HG03039 (cell line): ENCODE measurements at regions not wholly inside any gene's neighbourhood (a gene's known extent, or its start where the extent isn't known, plus 50 kb on each side); places are given as distances from the start of the nearest gene placed in this dataset.

Experiments
- ATAC-seq: cut with Tn5 transposase; IDR thresholded peaks from one replicate; pipeline ENCODE4 v1.9.1; 2021; ENCODE audit warnings: mild to moderate bottlenecking, moderate library complexity; ENCODE audit not compliant: unreplicated experiment

GRCh38 chr11:116274521-116274920 lies 498.3 kb downstream of the BUD13 start:
- ATAC-seq = no peak

GRCh38 chr11:116272181-116272789 lies 500.5 kb downstream of the BUD13 start:
- no peak for ATAC-seq

GRCh38 chr11:116271479-116271878 lies 501.3 kb downstream of the BUD13 start:
- ATAC-seq = no peak

DNA sequence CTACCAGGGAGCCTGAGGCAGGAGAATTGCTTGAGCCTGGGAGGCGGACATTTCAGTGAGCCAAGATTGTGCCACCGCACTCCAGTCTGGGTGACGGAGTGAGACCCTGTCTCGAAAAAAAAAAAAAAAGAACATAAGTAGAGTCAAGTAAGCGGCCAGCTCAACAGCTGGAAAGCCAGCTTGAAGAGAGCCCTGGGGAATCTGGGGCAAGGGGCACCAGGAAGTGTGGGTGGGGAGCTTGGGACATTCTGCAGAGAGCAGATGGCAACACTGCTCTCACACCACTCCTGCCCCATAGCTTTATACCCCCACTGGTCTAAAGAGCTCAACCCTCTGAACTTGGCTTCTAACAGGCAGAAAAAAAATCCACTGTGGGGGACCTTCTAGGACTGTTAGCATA lies 505.6 kb downstream of the BUD13 start:
- ATAC-seq = no peak

DNA sequence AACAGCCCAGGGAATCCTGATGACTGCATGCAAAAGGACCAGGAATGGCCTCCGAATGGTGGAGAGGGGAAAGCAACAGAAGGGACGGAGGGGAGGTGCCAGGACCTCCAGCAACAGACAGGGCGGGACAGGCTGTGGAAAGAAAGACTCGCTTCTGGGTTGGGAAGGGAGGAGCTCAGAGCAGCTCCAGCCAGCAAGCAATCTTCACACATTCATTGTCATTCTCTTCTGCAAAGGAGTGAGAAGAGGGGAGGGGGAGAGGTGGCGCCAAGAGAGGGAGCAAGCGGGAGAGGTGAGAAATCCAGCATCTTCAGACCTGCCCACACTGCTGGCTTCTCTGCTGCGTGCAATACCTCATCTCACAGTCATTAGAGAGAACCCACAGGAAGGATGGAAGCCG lies 509.0 kb downstream of the BUD13 start:
- no peak for ATAC-seq

DNA sequence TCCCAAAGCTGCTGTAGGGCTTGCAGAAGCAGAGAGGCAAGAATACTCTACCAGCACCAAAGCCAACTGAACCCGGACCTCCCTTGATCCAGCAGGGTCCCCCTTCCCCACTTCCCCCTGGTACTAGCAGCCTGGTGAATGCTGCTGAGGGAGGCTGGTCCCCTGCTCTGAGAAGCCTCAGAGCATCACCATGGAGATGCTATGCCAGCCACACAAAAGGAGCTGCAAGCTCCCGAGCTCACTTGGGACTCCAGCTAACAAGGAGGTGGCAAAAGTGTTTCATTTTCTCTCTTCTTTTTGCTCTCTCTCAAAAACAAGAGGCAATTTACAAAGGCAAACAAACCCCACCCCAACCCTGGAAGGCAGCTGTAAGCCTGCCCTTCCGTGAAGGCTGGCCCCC lies 509.8 kb downstream of the BUD13 start:
- ATAC-seq = no peak

DNA sequence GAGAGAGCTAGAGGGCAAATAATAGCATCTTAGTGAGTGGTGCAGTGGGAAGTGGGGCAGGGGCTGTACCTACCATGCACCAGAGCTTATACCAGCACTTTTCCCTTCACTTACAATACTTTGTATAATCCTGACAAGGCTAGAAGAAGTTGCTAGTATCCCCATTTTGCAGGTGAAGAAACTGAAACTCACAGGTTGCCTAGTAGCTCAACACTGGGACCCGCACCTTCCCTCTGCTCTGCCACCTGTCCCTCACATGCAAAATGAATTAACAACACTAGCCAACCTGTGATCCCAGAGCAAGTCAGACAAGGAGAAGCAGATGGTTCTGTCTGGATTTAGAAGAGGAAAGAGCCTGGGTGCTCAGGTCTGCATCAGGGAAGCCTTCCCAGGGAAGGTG lies 510.4 kb downstream of the BUD13 start:
- ATAC-seq = no peak

DNA sequence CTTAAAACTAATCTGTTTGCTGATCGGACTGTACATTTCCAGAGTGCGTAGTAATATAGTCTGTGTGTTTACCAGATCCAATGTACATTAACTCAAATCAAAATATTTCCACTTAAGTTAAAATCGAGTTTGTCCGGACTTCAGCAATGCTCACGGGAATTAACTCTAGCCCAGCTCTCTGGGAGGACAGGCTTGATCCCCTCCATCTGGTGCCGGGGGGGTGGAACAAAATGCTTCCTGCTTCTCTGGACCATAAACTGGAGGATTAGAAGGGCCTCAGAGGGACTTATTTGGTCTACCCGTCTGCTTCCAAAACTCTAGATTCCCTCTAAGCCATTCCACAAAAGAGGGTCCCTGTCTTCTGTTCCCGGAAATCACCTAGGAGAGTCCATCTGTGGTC lies 511.2 kb downstream of the BUD13 start:
- ATAC-seq = no peak

DNA sequence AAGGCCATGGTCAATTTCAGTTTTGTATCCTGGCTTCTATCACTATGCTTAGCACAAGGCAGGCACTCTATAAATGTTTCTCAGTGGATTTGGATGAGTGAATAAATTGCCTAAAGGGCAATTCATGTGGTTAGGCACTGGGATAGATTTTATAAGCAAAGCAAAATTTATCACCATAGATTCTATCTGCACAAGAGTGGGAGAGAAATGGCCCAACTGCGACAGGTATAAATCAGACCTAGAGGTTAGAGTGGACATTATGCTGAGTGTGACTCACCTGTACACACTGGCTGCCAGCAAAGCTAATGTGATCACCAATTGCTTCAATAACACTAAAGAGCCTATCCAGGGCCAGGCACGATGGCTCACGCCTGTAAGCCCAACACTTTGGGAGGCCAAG lies 514.0 kb downstream of the BUD13 start:
- no peak for ATAC-seq

GRCh38 chr11:116257883-116258282 lies 514.9 kb downstream of the BUD13 start:
- ATAC-seq = no peak

- no peak for ATAC-seq
Observed at GRCh38 chr11:116257092-116257491, 515.7 kb downstream of the BUD13 start.

DNA sequence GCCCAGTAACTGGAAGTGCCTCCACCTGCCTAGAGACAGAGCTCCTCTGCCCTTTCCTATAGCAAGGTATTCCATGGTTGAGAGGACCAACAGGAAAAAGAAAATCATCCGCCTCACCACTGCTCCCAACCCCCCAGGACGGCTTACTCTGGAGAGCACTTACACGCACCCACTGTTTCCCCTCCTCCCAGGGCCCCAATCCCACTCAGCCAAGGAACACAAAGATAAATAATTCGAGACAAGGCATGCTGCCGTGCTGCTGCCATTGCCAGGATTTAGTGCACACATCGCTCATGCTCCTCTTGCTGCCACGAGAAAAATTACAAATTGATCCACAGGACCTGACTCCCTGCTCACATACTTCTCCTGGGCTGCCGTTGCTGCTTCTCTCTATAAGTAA lies 516.6 kb downstream of the BUD13 start:
- ATAC-seq = no peak

GRCh38 chr11:116255321-116255953 lies 517.4 kb downstream of the BUD13 start:
- no peak for ATAC-seq

DNA sequence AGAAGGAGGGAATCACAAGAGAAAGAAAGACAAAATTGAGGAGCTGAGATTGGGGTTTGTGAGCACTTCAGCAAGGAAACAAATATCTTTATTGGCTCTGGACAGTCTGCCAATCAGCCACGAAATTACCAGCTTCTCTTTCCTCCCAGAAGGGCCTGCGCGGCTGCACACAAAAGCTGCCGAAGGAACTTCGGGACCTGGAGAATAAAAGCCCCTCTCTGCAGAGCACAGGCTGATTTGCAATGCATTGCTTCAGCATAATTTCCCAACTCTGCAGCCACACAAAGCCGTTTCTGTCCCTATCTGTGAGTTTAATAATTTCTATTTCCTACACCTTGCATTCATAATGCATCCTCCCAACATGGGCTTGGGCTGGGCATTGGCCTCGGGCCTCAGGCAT lies 522.6 kb downstream of the BUD13 start:
- no peak for ATAC-seq

DNA sequence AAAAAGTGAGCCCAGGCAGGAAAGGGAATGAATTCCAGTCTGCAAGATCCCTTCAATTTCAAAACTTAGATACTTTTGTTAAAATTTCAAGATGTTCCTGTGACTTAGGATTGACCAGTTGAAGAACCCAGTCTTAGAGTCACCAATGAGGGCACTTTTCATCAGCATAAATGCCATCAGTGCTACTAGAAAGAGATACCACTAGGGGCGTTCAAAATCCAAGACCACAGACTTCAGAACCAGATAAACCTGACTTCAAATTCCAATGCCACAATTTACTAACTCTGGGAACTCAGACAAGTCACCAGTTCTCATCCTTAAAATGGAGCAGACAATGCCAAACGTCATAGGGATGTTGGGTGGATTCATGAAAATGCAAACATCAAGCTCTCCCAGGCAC lies 523.2 kb downstream of the BUD13 start:
- ATAC-seq = no peak

- ATAC-seq = no peak
Observed at GRCh38 chr11:116244889-116245288, 527.9 kb downstream of the BUD13 start.

GRCh38 chr11:116244439-116244838 lies 528.3 kb downstream of the BUD13 start:
- ATAC-seq = no peak

DNA sequence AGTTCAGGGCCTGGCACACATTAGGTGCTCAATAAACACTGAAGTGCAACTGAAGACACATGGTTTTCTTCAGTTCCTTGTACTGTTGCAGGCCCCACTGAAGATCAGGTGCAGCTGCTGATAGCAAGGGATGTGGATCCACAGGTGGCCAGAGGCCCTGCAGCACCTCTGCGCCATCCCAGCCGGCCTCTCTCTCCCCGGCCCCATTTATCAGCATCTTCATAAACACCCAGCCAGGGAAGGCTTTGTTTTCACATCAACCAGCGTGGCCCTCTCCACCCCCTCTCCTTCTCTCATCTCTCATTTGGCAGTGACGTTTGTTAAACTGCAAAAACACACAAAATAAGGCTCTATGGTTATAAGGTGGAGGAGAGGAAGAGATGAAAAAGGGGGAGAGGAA lies 528.8 kb downstream of the BUD13 start:
- ATAC-seq = no peak

DNA sequence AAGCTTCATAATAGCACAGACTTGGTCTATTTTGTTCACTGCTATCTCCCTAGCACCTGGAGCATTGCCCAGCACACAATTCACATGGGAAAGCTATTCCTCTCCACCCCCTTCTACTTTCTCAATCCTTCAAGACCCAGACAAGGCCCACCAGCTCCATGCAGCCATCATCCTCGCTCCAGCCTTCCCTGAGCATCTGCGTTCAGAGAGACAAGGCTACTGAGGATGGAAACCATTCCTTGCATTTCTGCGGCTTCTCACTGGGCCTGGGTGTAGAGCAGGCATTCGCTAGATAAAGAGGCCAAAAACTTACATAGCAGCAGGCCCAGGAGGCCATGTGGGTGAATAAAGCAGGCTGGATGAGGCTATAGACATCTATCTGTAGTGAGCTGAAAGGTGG lies 530.8 kb downstream of the BUD13 start:
- ATAC-seq = no peak

- ATAC-seq = no peak
Observed at GRCh38 chr11:116240710-116241109, 532.1 kb downstream of the BUD13 start.

DNA sequence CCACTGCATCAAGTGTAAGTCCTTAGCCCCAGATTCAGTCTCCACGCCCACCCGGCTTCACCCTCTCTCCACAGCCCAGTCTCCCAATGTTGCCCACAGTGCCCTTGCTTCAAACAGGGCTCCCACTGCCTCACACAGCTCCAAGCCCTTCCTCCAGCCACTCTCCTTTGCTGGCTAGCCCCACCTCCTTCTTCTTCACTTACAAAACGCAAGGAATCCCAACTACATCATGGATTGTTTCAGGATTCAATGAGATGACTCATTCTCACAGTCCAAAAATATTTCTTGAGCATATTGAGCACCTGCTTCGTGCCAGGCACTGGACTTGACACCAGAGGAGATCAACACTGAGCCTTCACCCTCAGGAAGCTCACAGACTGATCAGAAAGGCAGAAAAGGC lies 533.5 kb downstream of the BUD13 start:
- no peak for ATAC-seq

DNA sequence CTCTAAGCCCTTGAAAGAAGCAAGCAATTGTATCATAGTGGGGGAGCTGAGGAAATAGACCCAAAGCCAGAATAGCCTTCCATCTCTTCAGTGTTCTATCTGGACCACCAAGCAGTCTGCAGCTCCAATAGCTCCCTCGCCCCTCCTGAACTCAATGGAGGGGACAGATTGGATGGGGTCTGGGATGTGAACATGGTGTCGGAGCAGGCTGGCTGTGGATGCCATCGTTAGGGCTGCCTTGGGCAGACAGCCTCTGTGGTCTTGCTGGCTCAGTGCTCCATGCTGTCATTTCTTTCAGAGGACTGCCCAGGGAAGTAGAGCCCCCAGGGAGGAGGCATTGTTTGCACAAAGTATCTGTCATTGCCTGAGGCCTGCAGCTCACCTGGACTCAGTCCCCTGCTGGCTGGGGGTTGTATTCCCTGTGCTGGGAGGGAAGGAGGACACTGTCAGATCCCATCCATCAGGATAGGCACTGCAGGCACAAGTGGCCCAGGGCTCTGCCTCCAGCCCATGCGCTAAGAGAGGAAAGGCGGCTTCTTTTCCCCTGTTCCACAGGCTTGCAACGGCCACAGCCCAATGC lies 537.7 kb downstream of the BUD13 start:
- no peak for ATAC-seq

GRCh38 chr11:116233561-116233960 lies 539.2 kb downstream of the BUD13 start:
- no peak for ATAC-seq
